IMR-90 (cell line): ENCODE measurements at regions not wholly inside any gene's neighbourhood (a gene's known extent, or its start where the extent isn't known, plus 50 kb on each side); places are given as distances from the start of the nearest gene placed in this dataset.

ENCODE experiments used
- ATAC-seq: fragments of 200-7000 bp; cut with Tn5 transposase; 2 replicates; pipeline ENCODE4 v1.9.1; 2020; ENCODE audit warnings: low read depth, mild to moderate bottlenecking, moderate library complexity
- BruUV-seq: library from RNA; stranded (reverse); fragments of 400-500 nt; replicated peaks from 2 replicates; lab custom pipeline; 2021; lab: Mats Ljungman, UMichigan
- CTCF ChIA-PET: fragments of 300-600 bp; formaldehyde crosslinking; extraction: SDS; loops from one replicate; lab custom pipeline; 2021; ENCODE audit warnings: antibody characterized with exemption; lab: Yijun Ruan, JAX
- POLR2A ChIA-PET: fragments of 300-600 bp; sonication (Branson Sonifier 250); formaldehyde crosslinking; loops from one replicate; lab custom pipeline; 2022; ENCODE audit warnings: antibody characterized with exemption; ENCODE audit not compliant: unreplicated experiment; lab: Charles Lee
- DNase-seq: peaks from one replicate; pipeline ENCODE4 v3.0.0; 2013
- H2AFZ ChIP-seq: replicated peaks from 2 replicates; pipeline ENCODE3; 2013; ENCODE audit warnings: low read length, mild to moderate bottlenecking; ENCODE audit not compliant: poor library complexity
- H2AK5ac ChIP-seq: 2 replicates; pipeline ENCODE4 v1.6.1; 2013; ENCODE audit warnings: low read depth, low read length, inconsistent platforms
- H2AK9ac ChIP-seq: replicated peaks from 2 replicates; pipeline ENCODE3; 2013; ENCODE audit warnings: mild to moderate bottlenecking, low read depth, low read length, moderate library complexity; ENCODE audit not compliant: poor library complexity
- H2BK120ac ChIP-seq: 2 replicates; pipeline ENCODE4 v1.6.1; 2013; ENCODE audit warnings: low read depth, low read length, inconsistent platforms
- H2BK15ac ChIP-seq: 3 replicates; pipeline ENCODE4 v1.6.1; 2013; ENCODE audit warnings: low read depth, low read length, inconsistent platforms
- H2BK20ac ChIP-seq: 2 replicates; pipeline ENCODE4 v1.6.1; 2013; ENCODE audit warnings: low read depth, mild to moderate bottlenecking, inconsistent platforms, low read length, moderate library complexity
- H2BK5ac ChIP-seq: 2 replicates; pipeline ENCODE4 v1.6.1; 2013; ENCODE audit warnings: mild to moderate bottlenecking, low read depth, low read length, inconsistent platforms; ENCODE audit not compliant: poor library complexity, severe bottlenecking
- H3K14ac ChIP-seq: replicated peaks from 2 replicates; pipeline ENCODE4 v1.6.1; 2013; ENCODE audit warnings: low read depth, low read length, inconsistent platforms
- H3K18ac ChIP-seq: 2 replicates; pipeline ENCODE4 v1.6.1; 2013; ENCODE audit warnings: low read depth, low read length, control low read depth
- H3K23ac ChIP-seq: 2 replicates; pipeline ENCODE4 v1.6.1; 2013; ENCODE audit warnings: low read depth, low read length, inconsistent platforms
- H3K27ac ChIP-seq: 2 replicates; pipeline ENCODE4 v1.5.1; 2013; ENCODE audit warnings: mild to moderate bottlenecking, control low read depth, low read length; ENCODE audit not compliant: insufficient read depth
- H3K27me3 ChIP-seq: 2 replicates; pipeline ENCODE4 v1.6.1; 2013; ENCODE audit warnings: low read length; ENCODE audit not compliant: control insufficient read depth, insufficient read depth
- H3K36me3 ChIP-seq: 2 replicates; pipeline ENCODE4 v1.6.1; 2013; ENCODE audit warnings: low read length, mixed read lengths; ENCODE audit not compliant: control insufficient read depth, insufficient read depth
- H3K4ac ChIP-seq: 2 replicates; pipeline ENCODE4 v1.6.1; 2013; ENCODE audit warnings: low read depth, low read length, inconsistent platforms
- H3K4me1 ChIP-seq: 2 replicates; pipeline ENCODE4 v1.6.1; 2013; ENCODE audit warnings: low read length, mixed read lengths; ENCODE audit not compliant: control insufficient read depth, insufficient read depth
- H3K4me2 ChIP-seq: 2 replicates; pipeline ENCODE4 v1.6.1; 2013; ENCODE audit warnings: low read depth, mild to moderate bottlenecking, control low read depth, low read length, moderate library complexity
- H3K4me3 ChIP-seq: 2 replicates; pipeline ENCODE4 v1.5.1; 2013; ENCODE audit warnings: low read depth, mild to moderate bottlenecking, control low read depth, low read length, moderate library complexity; ENCODE audit not compliant: insufficient read depth
- H3K56ac ChIP-seq: 2 replicates; pipeline ENCODE4 v1.6.1; 2013; ENCODE audit warnings: low read length, inconsistent platforms; ENCODE audit not compliant: insufficient read depth; ENCODE audit errors: extremely low read depth
- H3K79me1 ChIP-seq, 2 experiments: 2 replicates each; pipeline ENCODE4 v1.6.1; 2013; ENCODE audit warnings: low read length in 2 of 2, inconsistent platforms in 1 of 2, low read depth in 1 of 2
- H3K9ac ChIP-seq: 2 replicates; pipeline ENCODE4 v1.6.1; 2013; ENCODE audit warnings: low read depth, low read length, control low read depth
- H3K9me1 ChIP-seq: 2 replicates; pipeline ENCODE4 v1.6.1; 2013; ENCODE audit warnings: low read length, inconsistent platforms; ENCODE audit not compliant: insufficient read depth
- H3K9me3 ChIP-seq: 2 replicates; pipeline ENCODE4 v1.6.1; 2013; ENCODE audit warnings: low read length; ENCODE audit not compliant: control insufficient read depth, insufficient read depth
- H4K20me1 ChIP-seq: 2 replicates; pipeline ENCODE4 v1.6.1; 2013; ENCODE audit warnings: low read length, inconsistent platforms; ENCODE audit not compliant: insufficient read depth
- H4K5ac ChIP-seq: 2 replicates; pipeline ENCODE4 v1.6.1; 2013; ENCODE audit warnings: mild to moderate bottlenecking, low read depth, low read length, control low read depth
- H4K8ac ChIP-seq, 2 experiments: 2 replicates each; pipeline ENCODE4 v1.6.1; 2013; ENCODE audit warnings: low read depth in 2 of 2, low read length in 2 of 2, control low read depth in 1 of 2, inconsistent platforms in 1 of 2
- H4K91ac ChIP-seq: 2 replicates; pipeline ENCODE4 v1.6.1; 2013; ENCODE audit warnings: low read depth, low read length, inconsistent platforms; ENCODE audit not compliant: insufficient read depth
- CEBPB ChIP-seq: IDR thresholded peaks from 2 replicates; pipeline ENCODE4 v1.6.1; 2012; ENCODE audit warnings: low read depth, low read length, improper control_type of control experiment
- CTCF ChIP-seq: conservative IDR thresholded peaks from 2 replicates; pipeline ENCODE4 v1.5.1; 2012; ENCODE audit warnings: mild to moderate bottlenecking, low read depth, low read length, improper control_type of control experiment
- MAZ ChIP-seq: IDR thresholded peaks from 2 replicates; pipeline ENCODE4 v1.6.1; 2012; ENCODE audit warnings: low read depth, mild to moderate bottlenecking, low read length, improper control_type of control experiment, moderate library complexity, borderline replicate concordance
- RFX5 ChIP-seq: IDR thresholded peaks from 2 replicates; pipeline ENCODE4 v1.8.0; 2012; ENCODE audit warnings: low read depth, mild to moderate bottlenecking, low read length, moderate library complexity
- WGBS, 2 experiments: methylation state at CpG; one replicate each; pipeline versions ENCODE4 v1.1.5 to v1.1.7; 2013; ENCODE audit warnings: missing lambda C conversion rate in 2 of 2; ENCODE audit not compliant: insufficient read length in 1 of 2; ENCODE audit errors: extremely low coverage in 2 of 2; 5-methylcytosine and 5-hydroxymethylcytosine counted together
- dilution Hi-C: fragments of 300-500 bp; cut with HindIII; formaldehyde crosslinking; loops from one replicate; pipeline ENCODE4 v1.14.3; 2018; ENCODE audit warnings: low sequenced_read_pairs; ENCODE audit not compliant: unreplicated experiment
- in situ Hi-C: fragments of 300-500 bp; cut with MboI; formaldehyde crosslinking; loops from 3 replicates; pipeline ENCODE4 v1.14.3; 2019; ENCODE audit warnings: low sequenced_read_pairs, inconsistent platforms, mixed read lengths
- intact Hi-C: fragments of 100-400 bp; cut with micrococcal nuclease; formaldehyde crosslinking; loops from 2 replicates; pipeline ENCODE4 v1.10.0; 2022

- intact Hi-C loops, result no loop called here
- POLR2A ChIA-PET, result no interaction called here
- Histone ChIP-seq H3K27me3 (no peaks in the 10 kb centered on the region), H3K4me1 (no peaks in the 10 kb centered on the region), H3K79me1 (no peaks in the 10 kb centered on the region), H3K4ac (no peak overlapping the region), H3K36me3 (no peaks in the 10 kb centered on the region), H2AK9ac (no peak overlapping the region), H3K4me3 (no peak overlapping the region), H3K27ac (no peak overlapping the region), H2BK120ac (no peak overlapping the region), H2BK15ac (no peak overlapping the region), H3K4me2 (no peak overlapping the region), H2BK20ac (no peak overlapping the region), H3K9me1 (no peaks in the 10 kb centered on the region), H3K56ac (no peak overlapping the region), H4K20me1 (no peaks in the 10 kb centered on the region), H4K91ac (no peak overlapping the region), H4K8ac (no peak overlapping the region), H3K18ac (no peak overlapping the region), H3K14ac (no peak overlapping the region), H4K5ac (no peak overlapping the region), H3K9ac (no peak overlapping the region), H3K23ac (no peak overlapping the region), H3K9me3 (no peaks in the 10 kb centered on the region), H2AFZ (no peak overlapping the region), H2BK5ac (no peak overlapping the region), H2AK5ac (no peak overlapping the region)
- ATAC-seq, result no peak
- no TSS peak for BruUV-seq
- dilution Hi-C loops, result no loop called here
- in situ Hi-C loops, result no loop called here
- WGBS, 2 experiments, result no CpG with 5 or more reads among the region's 2 CpGs
- TF ChIP-seq CTCF, result no peak
- no peak for TF ChIP-seq RFX5
- TF ChIP-seq MAZ, result no peak
- TF ChIP-seq CEBPB, result no peak
- CTCF ChIA-PET, result no interaction called here
- DNase-seq, result no peak
Observed at GRCh38 chr1:209267968-209268367, 315.5 kb upstream of the CAMK1G start.
